ENCODE measurements at regions not wholly inside any gene's neighbourhood (a gene's known extent, or its start where the extent isn't known, plus 50 kb on each side); places are given as distances from the start of the nearest gene placed in this dataset.

- no peak for TF ChIP-seq CTCF (IDR thresholded peaks at IDR 0.05)
- TF ChIP-seq POLR2A (IDR thresholded peaks at IDR 0.05; ENCODE audit: low read depth) = no peak
- no peak for TF ChIP-seq POLR2AphosphoS5 (IDR thresholded peaks at IDR 0.05)
- TF ChIP-seq EP300 (IDR thresholded peaks at IDR 0.05) = no peak
Observed at GRCh38 chr17:70771804-70772386, 602.6 kb downstream of the KCNJ2 start.
